ENCODE measurements at regions not wholly inside any gene's neighbourhood (a gene's known extent, or its start where the extent isn't known, plus 50 kb on each side); places are given as distances from the start of the nearest gene placed in this dataset.
A peak's percentile ranks its signal among the peaks of the same experiment; 100 is the strongest.

- no peak for DNase-seq
Observed at GRCh38 chr10:44478040-44478439, 93.1 kb upstream of the CXCL12 start.

- DNase-seq: no peak
Observed at GRCh38 chr10:44478876-44479705, 94.2 kb upstream of the CXCL12 start.

- DNase-seq: no peak
Observed at GRCh38 chr10:44492678-44493077, 107.8 kb upstream of the CXCL12 start.

- no peak for DNase-seq
Observed at GRCh38 chr10:44498222-44498621, 113.3 kb upstream of the CXCL12 start.

- DNase-seq: no peak
Observed at GRCh38 chr10:44500451-44500850, 115.6 kb upstream of the CXCL12 start.

- no peak for DNase-seq
Observed at GRCh38 chr10:44506386-44506785, 121.5 kb upstream of the CXCL12 start.

- DNase-seq: no peak
Observed at GRCh38 chr10:44510379-44511115, 125.7 kb upstream of the CXCL12 start.

- DNase-seq: no peak
Observed at GRCh38 chr10:44511166-44511565, 126.3 kb upstream of the CXCL12 start.

- DNase-seq: no peak
Observed at GRCh38 chr10:44511601-44512000, 126.7 kb upstream of the CXCL12 start.

GRCh38 chr10:44512431-44513022 lies 127.6 kb upstream of the CXCL12 start:
- DNase-seq: no peak

GRCh38 chr10:44513591-44513990 lies 128.7 kb upstream of the CXCL12 start:
- DNase-seq: no peak

GRCh38 chr10:44516891-44517290 lies 132.0 kb upstream of the CXCL12 start:
- DNase-seq: no peak

- DNase-seq: peak; percentile 2
Observed at GRCh38 chr10:44517635-44518034, 132.7 kb upstream of the CXCL12 start.

- DNase-seq: no peak
Observed at GRCh38 chr10:44519361-44519760, 134.5 kb upstream of the CXCL12 start.

- no peak for DNase-seq
Observed at GRCh38 chr10:44520651-44521050, 135.8 kb upstream of the CXCL12 start.

- DNase-seq: no peak
Observed at GRCh38 chr10:44539178-44539577, 154.3 kb upstream of the CXCL12 start.

- no peak for DNase-seq
Observed at GRCh38 chr10:44552726-44553125, 167.8 kb upstream of the CXCL12 start.

GRCh38 chr10:44557596-44558191 lies 172.8 kb upstream of the CXCL12 start:
- no peak for DNase-seq

GRCh38 chr10:44558521-44558920 lies 173.6 kb upstream of the CXCL12 start:
- DNase-seq: no peak

GRCh38 chr10:44564361-44564760 lies 179.5 kb upstream of the CXCL12 start:
- DNase-seq: no peak

GRCh38 chr10:44564790-44565189 lies 179.9 kb upstream of the CXCL12 start:
- DNase-seq: no peak

GRCh38 chr10:44566786-44567185 lies 181.9 kb upstream of the CXCL12 start:
- no peak for DNase-seq

- no peak for DNase-seq
Observed at GRCh38 chr10:44567471-44567870, 182.6 kb upstream of the CXCL12 start.

Data from stimulated activated CD4-positive, alpha-beta T cell treated with anti-CD3 and anti-CD28 coated beads, Interleukin-1b, Interleukin-23, amount 100 ng/mL, for 48 hours (primary cell).